H9 (cell line): ENCODE measurements at regions not wholly inside any gene's neighbourhood (a gene's known extent, or its start where the extent isn't known, plus 50 kb on each side); places are given as distances from the start of the nearest gene placed in this dataset.
A peak's percentile ranks its signal among the peaks of the same experiment; 100 is the strongest.

Experiments
- DNase-seq: peaks from one replicate; pipeline ENCODE4 v3.0.0-alpha.2; 2017
- H2AFZ ChIP-seq: one replicate; pipeline ENCODE4 v1.6.1; 2013; ENCODE audit warnings: mild to moderate bottlenecking, low read length, control low read depth, moderate library complexity
- H2AK5ac ChIP-seq: 2 replicates; pipeline ENCODE4 v1.6.1; 2013; ENCODE audit warnings: low read length, control low read depth, mixed read lengths; ENCODE audit not compliant: insufficient read length
- H2BK120ac ChIP-seq: one replicate; pipeline ENCODE4 v1.6.1; 2013; ENCODE audit warnings: low read depth, mild to moderate bottlenecking, low read length, control low read depth, inconsistent platforms; ENCODE audit not compliant: poor library complexity, severe bottlenecking
- H2BK12ac ChIP-seq: 2 replicates; pipeline ENCODE4 v1.6.1; 2013; ENCODE audit warnings: low read length, control low read depth, mixed read lengths, low read depth; ENCODE audit not compliant: insufficient read length
- H2BK15ac ChIP-seq: 2 replicates; pipeline ENCODE4 v1.6.1; 2013; ENCODE audit warnings: low read depth, low read length, control low read depth
- H2BK20ac ChIP-seq: one replicate; pipeline ENCODE4 v1.6.1; 2013; ENCODE audit warnings: low read depth, mild to moderate bottlenecking, low read length, control low read depth, inconsistent platforms; ENCODE audit not compliant: poor library complexity, severe bottlenecking
- H2BK5ac ChIP-seq: 2 replicates; pipeline ENCODE4 v1.6.1; 2013; ENCODE audit warnings: low read length, control low read depth, mixed read lengths; ENCODE audit not compliant: insufficient read length
- H3K14ac ChIP-seq: 2 replicates; pipeline ENCODE4 v1.6.1; 2013; ENCODE audit warnings: low read length, control low read depth; ENCODE audit not compliant: insufficient read depth
- H3K18ac ChIP-seq: 2 replicates; pipeline ENCODE4 v1.6.1; 2013; ENCODE audit warnings: low read depth, mild to moderate bottlenecking, mixed read lengths, low read length, control low read depth; ENCODE audit not compliant: insufficient read length
- H3K23ac ChIP-seq: 2 replicates; pipeline ENCODE4 v1.6.1; 2013; ENCODE audit warnings: low read length, control low read depth, mixed read lengths, low read depth; ENCODE audit not compliant: insufficient read length
- H3K23me2 ChIP-seq: 2 replicates; pipeline ENCODE4 v1.6.1; 2013; ENCODE audit warnings: low read depth, mild to moderate bottlenecking, mixed read lengths, low read length, control low read depth; ENCODE audit not compliant: insufficient read length, poor library complexity, severe bottlenecking
- H3K27ac ChIP-seq: 2 replicates; pipeline ENCODE4 v1.5.1; 2013; ENCODE audit warnings: low read length, control low read depth, mixed read lengths, low read depth; ENCODE audit not compliant: insufficient read length
- H3K27me3 ChIP-seq: 2 replicates; pipeline ENCODE4 v1.6.1; 2013; ENCODE audit warnings: low read length, control low read depth, inconsistent platforms; ENCODE audit not compliant: insufficient read depth
- H3K4ac ChIP-seq: 2 replicates; pipeline ENCODE4 v1.6.1; 2013; ENCODE audit warnings: low read depth, mild to moderate bottlenecking, control low read depth, inconsistent platforms, low read length, moderate library complexity
- H3K4me1 ChIP-seq: 2 replicates; pipeline ENCODE4 v1.6.1; 2013; ENCODE audit warnings: low read length, control low read depth, inconsistent platforms; ENCODE audit not compliant: insufficient read depth
- H3K4me2 ChIP-seq: 2 replicates; pipeline ENCODE4 v1.6.1; 2013; ENCODE audit warnings: low read length, control low read depth, mixed read lengths; ENCODE audit not compliant: insufficient read length, insufficient read depth
- H3K56ac ChIP-seq: 2 replicates; pipeline ENCODE4 v1.6.1; 2013; ENCODE audit warnings: low read depth, mild to moderate bottlenecking, mixed read lengths, low read length, control low read depth; ENCODE audit not compliant: insufficient read length
- H3K79me1 ChIP-seq: 2 replicates; pipeline ENCODE4 v1.6.1; 2013; ENCODE audit warnings: low read depth, mild to moderate bottlenecking, moderate library complexity, low read length, control low read depth, inconsistent platforms; ENCODE audit not compliant: insufficient read depth, poor library complexity, severe bottlenecking
- H3K79me2 ChIP-seq: 2 replicates; pipeline ENCODE4 v1.6.1; 2013; ENCODE audit warnings: low read length, control low read depth, inconsistent platforms; ENCODE audit not compliant: insufficient read depth
- H3K9ac ChIP-seq: 2 replicates; pipeline ENCODE4 v1.6.1; 2013; ENCODE audit warnings: low read length, control low read depth, mixed read lengths; ENCODE audit not compliant: insufficient read length; ENCODE audit errors: extremely low read depth
- H3K9me3 ChIP-seq: one replicate; pipeline ENCODE4 v1.6.1; 2013; ENCODE audit warnings: low read depth, low read length, inconsistent platforms; ENCODE audit not compliant: control insufficient read depth
- H3T11ph ChIP-seq: one replicate; pipeline ENCODE4 v1.6.1; 2013; ENCODE audit warnings: mild to moderate bottlenecking, low read length, control low read depth, inconsistent platforms
- H4K20me1 ChIP-seq: one replicate; pipeline ENCODE4 v1.6.1; 2013; ENCODE audit not compliant: control insufficient read depth, insufficient read length, insufficient read depth
- H4K5ac ChIP-seq: 2 replicates; pipeline ENCODE4 v1.6.1; 2013; ENCODE audit warnings: low read depth, mild to moderate bottlenecking, mixed read lengths, low read length, control low read depth; ENCODE audit not compliant: insufficient read length
- H4K8ac ChIP-seq: replicated peaks from 2 replicates; pipeline ENCODE4 v1.6.1; 2013; ENCODE audit warnings: low read length, control low read depth, mixed read lengths, low read depth; ENCODE audit not compliant: insufficient read length
- H4K91ac ChIP-seq: 2 replicates; pipeline ENCODE4 v1.6.1; 2013; ENCODE audit warnings: low read depth, mild to moderate bottlenecking, moderate library complexity, mixed read lengths, low read length, control low read depth; ENCODE audit not compliant: insufficient read length
- H3K27ac Mint-ChIP-seq, 3 experiments: 2 replicates in 2 of 3; 3 replicates in 1 of 3; pipeline ENCODE4 v1.8.0; 2020 to 2021; ENCODE audit warnings: mixed read lengths in 3 of 3, mild to moderate bottlenecking in 1 of 3, moderate library complexity in 1 of 3
- H3K27me3 Mint-ChIP-seq: 2 replicates; pipeline ENCODE4 v1.8.0; 2021; ENCODE audit warnings: low read depth, mild to moderate bottlenecking, moderate library complexity, mixed read lengths
- H3K36me3 Mint-ChIP-seq, 3 experiments: 2 replicates in 2 of 3; 3 replicates in 1 of 3; pipeline ENCODE4 v1.8.0; 2020 to 2021; ENCODE audit warnings: low read depth in 3 of 3, mixed read lengths in 3 of 3; ENCODE audit not compliant: insufficient read depth in 1 of 3
- H3K4me1 Mint-ChIP-seq, 2 experiments: 2 replicates each; pipeline ENCODE4 v1.8.0; 2020; ENCODE audit warnings: mixed read lengths in 2 of 2
- H3K4me3 Mint-ChIP-seq, 2 experiments: 2 replicates in 1 of 2; 3 replicates in 1 of 2; pipeline ENCODE4 v1.8.0; 2020 to 2021; ENCODE audit warnings: mild to moderate bottlenecking in 2 of 2, mixed read lengths in 2 of 2, moderate library complexity in 1 of 2
- H3K9me3 Mint-ChIP-seq, 2 experiments: 2 replicates in 1 of 2; 3 replicates in 1 of 2; pipeline ENCODE4 v1.8.0; 2020; ENCODE audit warnings: mild to moderate bottlenecking in 2 of 2, mixed read lengths in 2 of 2, moderate library complexity in 1 of 2
- WGBS: extraction: QIAGEN DNeasy Blood & Tissue Kit; methylation state at CpG from one replicate; pipeline ENCODE4 v1.1.7; 2013; ENCODE audit warnings: missing lambda C conversion rate, low lambda C conversion rate, mixed read lengths; ENCODE audit not compliant: insufficient read length; ENCODE audit errors: extremely low coverage; 5-methylcytosine and 5-hydroxymethylcytosine counted together
- TF ChIP-seq, protein P1 (sequence below): fragments of 200-600 bp; sonication (generic); conservative IDR thresholded peaks from 3 replicates; pipeline ENCODE4 v1.8.0; 2021; ENCODE audit warnings: antibody characterized with exemption, mild to moderate bottlenecking

DNA sequence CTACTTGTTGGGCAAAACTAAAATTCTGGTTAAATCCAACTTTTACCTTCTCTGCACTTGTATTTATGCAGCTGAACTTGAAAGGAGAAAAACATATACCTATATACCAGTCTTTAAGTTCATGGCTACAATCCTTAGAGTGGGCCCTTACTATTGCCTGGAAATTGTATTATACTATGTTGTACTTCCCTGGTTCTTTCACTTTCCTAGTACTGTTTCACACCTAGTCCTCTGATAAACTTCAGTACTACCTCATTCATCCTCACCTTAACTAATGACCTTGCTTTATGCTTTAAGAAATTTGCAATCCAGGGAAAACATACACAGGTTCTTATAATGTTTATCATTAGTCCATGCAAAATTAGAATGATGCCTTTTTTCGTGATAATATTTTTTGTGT lies 103.8 kb downstream of the HAUS1 start:
- Mint-ChIP-seq H3K4me1 (peaks cover 6 to 9% of the 10 kb centered on the region in 2 experiments; a peak in 3 of 4 replicates), H3K36me3 (no peaks in the 10 kb centered on the region), H3K9me3 (no peaks in the 10 kb centered on the region; a peak in 1 of 5 replicates), H3K27me3 (no peaks in the 10 kb centered on the region), H3K4me3 (no peak overlapping the region), H3K27ac (peak overlapping the region in 1 of 3 experiments; percentile 11; a peak in 2 of 7 replicates)
- Histone ChIP-seq H4K20me1 (no peaks in the 10 kb centered on the region), H3K79me2 (peaks cover 3% of the 10 kb centered on the region; the same call in 1 of the 2 replicates), H2AK5ac (no peak overlapping the region), H3K27me3 (no peaks in the 10 kb centered on the region), H3K18ac (no peak overlapping the region), H2BK5ac (no peak overlapping the region), H4K5ac (no peak overlapping the region), H3K4ac (no peak overlapping the region), H2BK120ac (no peak overlapping the region), H3K4me1 (no peaks in the 10 kb centered on the region), H3K9me3 (no peaks in the 10 kb centered on the region), H3K56ac (no peak overlapping the region), H3K4me2 (no peak overlapping the region), H3K9ac (no peak overlapping the region), H3T11ph (no peak overlapping the region), H4K8ac (no peak overlapping the region), H3K23me2 (no peaks in the 10 kb centered on the region), H3K79me1 (peaks cover 3% of the 10 kb centered on the region), H3K23ac (no peak overlapping the region), H3K27ac (no peak overlapping the region), H2AFZ (no peak overlapping the region), H4K91ac (no peak overlapping the region), H3K14ac (no peak overlapping the region), H2BK12ac (no peak overlapping the region), H2BK15ac (no peak overlapping the region), H2BK20ac (no peak overlapping the region)
- TF ChIP-seq, protein P1, sequence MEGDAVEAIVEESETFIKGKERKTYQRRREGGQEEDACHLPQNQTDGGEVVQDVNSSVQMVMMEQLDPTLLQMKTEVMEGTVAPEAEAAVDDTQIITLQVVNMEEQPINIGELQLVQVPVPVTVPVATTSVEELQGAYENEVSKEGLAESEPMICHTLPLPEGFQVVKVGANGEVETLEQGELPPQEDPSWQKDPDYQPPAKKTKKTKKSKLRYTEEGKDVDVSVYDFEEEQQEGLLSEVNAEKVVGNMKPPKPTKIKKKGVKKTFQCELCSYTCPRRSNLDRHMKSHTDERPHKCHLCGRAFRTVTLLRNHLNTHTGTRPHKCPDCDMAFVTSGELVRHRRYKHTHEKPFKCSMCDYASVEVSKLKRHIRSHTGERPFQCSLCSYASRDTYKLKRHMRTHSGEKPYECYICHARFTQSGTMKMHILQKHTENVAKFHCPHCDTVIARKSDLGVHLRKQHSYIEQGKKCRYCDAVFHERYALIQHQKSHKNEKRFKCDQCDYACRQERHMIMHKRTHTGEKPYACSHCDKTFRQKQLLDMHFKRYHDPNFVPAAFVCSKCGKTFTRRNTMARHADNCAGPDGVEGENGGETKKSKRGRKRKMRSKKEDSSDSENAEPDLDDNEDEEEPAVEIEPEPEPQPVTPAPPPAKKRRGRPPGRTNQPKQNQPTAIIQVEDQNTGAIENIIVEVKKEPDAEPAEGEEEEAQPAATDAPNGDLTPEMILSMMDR = no peak
- no peak for DNase-seq
- WGBS = no CpG with 5 or more reads among the region's 1 CpG
